Trophoblast cell (in vitro differentiated cells and primary cell): ENCODE measurements at regions not wholly inside any gene's neighbourhood (a gene's known extent, or its start where the extent isn't known, plus 50 kb on each side); places are given as distances from the start of the nearest gene placed in this dataset.

Experiments used
- DNase-seq, 2 donors: peaks; one replicate each; pipeline ENCODE4 v3.0.0-alpha.2; 2016
- H2AFZ ChIP-seq: 2 replicates; pipeline ENCODE4 v1.6.1; 2013; ENCODE audit warnings: low read length, moderate library complexity, mild to moderate bottlenecking; ENCODE audit not compliant: insufficient read depth, poor library complexity
- H2AK5ac ChIP-seq: 2 replicates; pipeline ENCODE4 v1.6.1; 2013; ENCODE audit warnings: mild to moderate bottlenecking, low read length
- H2BK120ac ChIP-seq: 2 replicates; pipeline ENCODE4 v1.6.1; 2013; ENCODE audit warnings: low read length, mild to moderate bottlenecking, moderate library complexity; ENCODE audit not compliant: insufficient read depth, poor library complexity
- H2BK12ac ChIP-seq: 2 replicates; pipeline ENCODE4 v1.6.1; 2013; ENCODE audit warnings: mild to moderate bottlenecking, low read length, moderate library complexity
- H2BK5ac ChIP-seq: 2 replicates; pipeline ENCODE4 v1.6.1; 2013; ENCODE audit warnings: low read length, low read depth, moderate library complexity, mild to moderate bottlenecking; ENCODE audit not compliant: poor library complexity
- H3K14ac ChIP-seq: 2 replicates; pipeline ENCODE4 v1.6.1; 2013; ENCODE audit warnings: mild to moderate bottlenecking, low read length
- H3K18ac ChIP-seq: 2 replicates; pipeline ENCODE4 v1.6.1; 2013; ENCODE audit warnings: mild to moderate bottlenecking, low read length
- H3K23ac ChIP-seq: 2 replicates; pipeline ENCODE4 v1.6.1; 2013; ENCODE audit warnings: low read length
- H3K27ac ChIP-seq: 2 replicates; pipeline ENCODE4 v1.5.1; 2013; ENCODE audit warnings: low read depth, mild to moderate bottlenecking, inconsistent platforms, low read length, moderate library complexity
- H3K27me3 ChIP-seq: 2 replicates; pipeline ENCODE4 v1.6.1; 2013; ENCODE audit warnings: inconsistent platforms, mild to moderate bottlenecking, low read length, moderate library complexity; ENCODE audit not compliant: insufficient read depth
- H3K36me3 ChIP-seq, 2 experiments: 1 replicate in 1 of 2; 2 replicates in 1 of 2; pipeline ENCODE4 v1.6.1; 2013; ENCODE audit warnings: low read length in 2 of 2, mild to moderate bottlenecking in 2 of 2, moderate library complexity in 1 of 2; ENCODE audit not compliant: insufficient read depth in 2 of 2, control insufficient read depth in 1 of 2
- H3K4ac ChIP-seq: 2 replicates; pipeline ENCODE4 v1.6.1; 2013; ENCODE audit warnings: low read depth, mild to moderate bottlenecking, low read length, moderate library complexity
- H3K4me1 ChIP-seq, 2 experiments: 1 replicate in 1 of 2; 2 replicates in 1 of 2; pipeline ENCODE4 v1.6.1; 2013; ENCODE audit warnings: low read length in 2 of 2, mild to moderate bottlenecking in 2 of 2, moderate library complexity in 1 of 2; ENCODE audit not compliant: insufficient read depth in 2 of 2, control insufficient read depth in 1 of 2
- H3K4me2 ChIP-seq: 2 replicates; pipeline ENCODE4 v1.6.1; 2013; ENCODE audit warnings: inconsistent platforms, mild to moderate bottlenecking, low read length, moderate library complexity
- H3K4me3 ChIP-seq: 2 replicates; pipeline ENCODE4 v1.5.1; 2013; ENCODE audit warnings: mild to moderate bottlenecking, low read depth, low read length, inconsistent platforms
- H3K79me1 ChIP-seq: one replicate; pipeline ENCODE4 v1.6.1; 2013; ENCODE audit warnings: low read length
- H3K79me2 ChIP-seq: 2 replicates; pipeline ENCODE4 v1.6.1; 2013; ENCODE audit warnings: low read length, mild to moderate bottlenecking; ENCODE audit not compliant: control insufficient read depth, insufficient read depth, poor library complexity
- H3K9ac ChIP-seq: 2 replicates; pipeline ENCODE4 v1.6.1; 2013; ENCODE audit warnings: mild to moderate bottlenecking, low read length
- H3K9me3 ChIP-seq: 2 replicates; pipeline ENCODE4 v1.6.1; 2013; ENCODE audit warnings: low read depth, mild to moderate bottlenecking, control low read depth, inconsistent platforms, low read length; ENCODE audit not compliant: insufficient read depth
- H4K12ac ChIP-seq: 2 replicates; pipeline ENCODE4 v1.6.1; 2013; ENCODE audit warnings: low read depth, mild to moderate bottlenecking, low read length, moderate library complexity
- H4K8ac ChIP-seq: 2 replicates; pipeline ENCODE4 v1.6.1; 2013; ENCODE audit warnings: low read depth, mild to moderate bottlenecking, low read length, moderate library complexity
- H4K91ac ChIP-seq: one replicate; pipeline ENCODE4 v1.6.1; 2013; ENCODE audit warnings: low read depth, mild to moderate bottlenecking, low read length, moderate library complexity
- WGBS: extraction: QIAGEN DNeasy Blood & Tissue Kit; methylation state at CpG from one replicate; pipeline ENCODE4 v1.1.7; 2013; ENCODE audit warnings: missing lambda C conversion rate; ENCODE audit not compliant: insufficient read length, insufficient coverage; ENCODE audit errors: extremely low coverage; 5-methylcytosine and 5-hydroxymethylcytosine counted together

DNA sequence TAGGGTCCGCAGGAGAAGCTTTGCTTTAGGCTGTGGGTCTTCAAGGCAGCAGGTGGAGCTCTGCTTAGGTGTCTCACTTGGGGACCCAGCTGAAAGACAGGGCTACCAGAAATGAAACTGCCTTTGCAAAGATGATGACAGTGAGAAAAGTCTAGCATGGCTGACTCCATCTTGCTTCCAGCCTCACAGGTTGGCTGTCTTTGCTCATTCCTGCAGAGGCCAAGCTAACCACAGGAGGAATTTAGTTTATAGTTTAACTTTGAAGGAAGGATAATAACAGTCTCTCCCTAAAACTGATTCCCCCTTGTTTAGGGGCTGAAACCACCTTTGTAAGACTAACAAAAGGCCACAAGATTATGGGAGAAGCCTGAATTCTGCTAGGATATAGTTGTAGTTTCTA, 252.4 kb downstream of the UQCRFS1 start:
- Histone ChIP-seq H2AK5ac (no peak overlapping the region), H3K4me2 (no peak overlapping the region), H2BK5ac (no peak overlapping the region), H3K4me1 (peaks cover 0 to 2% of the 10 kb centered on the region in 2 experiments), H3K4me3 (no peak overlapping the region), H4K12ac (no peak overlapping the region), H2BK12ac (no peak overlapping the region), H3K79me1 (no peaks in the 10 kb centered on the region), H3K79me2 (no peaks in the 10 kb centered on the region), H3K18ac (no peak overlapping the region), H3K27me3 (no peaks in the 10 kb centered on the region), H2BK120ac (no peak overlapping the region), H3K27ac (no peak overlapping the region), H3K14ac (no peak overlapping the region), H3K23ac (no peak overlapping the region), H4K8ac (no peak overlapping the region), H3K9ac (no peak overlapping the region), H3K4ac (no peak overlapping the region), H3K36me3 (no peaks in the 10 kb centered on the region), H3K9me3 (no peaks in the 10 kb centered on the region), H4K91ac (no peak overlapping the region), H2AFZ (no peak overlapping the region)
- WGBS, result no CpG with 5 or more reads among the region's 1 CpG
- DNase-seq, result peak in 1 of 2 donors; percentile 2

DNA sequence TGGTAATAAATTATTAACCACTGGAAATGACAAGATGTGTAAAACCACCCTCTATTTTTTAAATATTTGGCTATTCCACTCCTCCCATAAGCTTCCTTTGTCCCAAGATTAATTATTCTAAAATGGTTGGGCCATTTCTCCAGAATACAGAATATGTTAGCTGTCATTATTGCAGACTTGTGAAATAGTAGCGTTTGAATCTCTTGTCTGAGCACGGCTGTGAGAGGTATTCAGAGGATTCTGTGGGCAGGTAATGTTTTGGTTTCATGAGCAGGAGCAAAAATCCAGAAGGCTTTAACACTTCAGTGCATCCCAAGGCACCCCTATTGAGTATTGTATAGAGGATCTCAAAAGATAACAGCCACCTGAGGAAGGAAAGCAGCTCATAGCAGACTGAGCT, 256.0 kb downstream of the UQCRFS1 start:
- Histone ChIP-seq H4K8ac (no peak overlapping the region), H3K14ac (no peak overlapping the region), H2AFZ (no peak overlapping the region), H4K12ac (no peak overlapping the region), H3K36me3 (no peaks in the 10 kb centered on the region), H3K9me3 (no peaks in the 10 kb centered on the region), H3K4ac (no peak overlapping the region), H3K4me3 (no peak overlapping the region), H2AK5ac (no peak overlapping the region), H3K9ac (no peak overlapping the region), H3K4me2 (no peak overlapping the region), H4K91ac (no peak overlapping the region), H3K27me3 (no peaks in the 10 kb centered on the region), H3K18ac (no peak overlapping the region), H3K79me1 (no peaks in the 10 kb centered on the region), H2BK12ac (no peak overlapping the region), H3K4me1 (peaks cover 0 to 2% of the 10 kb centered on the region in 2 experiments), H2BK120ac (no peak overlapping the region), H3K79me2 (no peaks in the 10 kb centered on the region), H2BK5ac (no peak overlapping the region), H3K23ac (no peak overlapping the region), H3K27ac (no peak overlapping the region)
- WGBS, result no CpG with 5 or more reads among the region's 2 CpGs
- peak in 1 of 2 donors; percentile 68 for DNase-seq

DNA sequence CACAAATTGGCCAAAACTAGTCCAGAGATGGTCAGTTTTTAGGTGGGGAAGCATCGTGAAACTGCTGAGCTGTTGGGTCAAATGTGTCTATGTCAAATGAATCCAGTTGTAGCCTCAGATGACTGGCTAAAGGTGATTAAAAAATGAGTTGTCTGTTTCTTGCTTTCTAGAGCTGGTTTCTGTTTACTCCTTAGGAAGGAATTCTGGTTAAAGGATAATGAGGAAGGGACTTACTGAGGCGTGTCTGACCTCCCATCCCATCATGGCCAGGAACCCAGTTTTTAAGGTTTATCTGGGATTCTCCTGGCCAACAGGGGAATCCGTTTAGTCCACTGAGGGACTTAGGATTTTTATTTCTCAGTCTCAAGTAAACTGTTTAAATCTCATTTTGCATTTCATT, 256.5 kb downstream of the UQCRFS1 start:
- no peak overlapping the region for H2AFZ ChIP-seq
- no peak overlapping the region for H3K27ac ChIP-seq
- no peak overlapping the region for H4K12ac ChIP-seq
- no peak overlapping the region for H3K23ac ChIP-seq
- no peak overlapping the region for H2BK12ac ChIP-seq
- no peak overlapping the region for H2BK120ac ChIP-seq
- H3K79me1 ChIP-seq, result no peaks in the 10 kb centered on the region
- H3K14ac ChIP-seq, result no peak overlapping the region
- no peak for DNase-seq
- no peak overlapping the region for H2BK5ac ChIP-seq
- no peak overlapping the region for H3K4me2 ChIP-seq
- no peak overlapping the region for H3K18ac ChIP-seq
- no peak overlapping the region for H4K91ac ChIP-seq
- no peak overlapping the region for H4K8ac ChIP-seq
- no peaks in the 10 kb centered on the region for H3K9me3 ChIP-seq
- no CpG with 5 or more reads among the region's 3 CpGs for WGBS
- H3K4ac ChIP-seq, result no peak overlapping the region
- H3K36me3 ChIP-seq, result no peaks in the 10 kb centered on the region
- H3K4me1 ChIP-seq, result peaks cover 0 to 2% of the 10 kb centered on the region in 2 experiments
- no peak overlapping the region for H2AK5ac ChIP-seq
- no peak overlapping the region for H3K9ac ChIP-seq
- H3K79me2 ChIP-seq, result no peaks in the 10 kb centered on the region
- H3K4me3 ChIP-seq, result no peak overlapping the region
- H3K27me3 ChIP-seq, result no peaks in the 10 kb centered on the region

DNA sequence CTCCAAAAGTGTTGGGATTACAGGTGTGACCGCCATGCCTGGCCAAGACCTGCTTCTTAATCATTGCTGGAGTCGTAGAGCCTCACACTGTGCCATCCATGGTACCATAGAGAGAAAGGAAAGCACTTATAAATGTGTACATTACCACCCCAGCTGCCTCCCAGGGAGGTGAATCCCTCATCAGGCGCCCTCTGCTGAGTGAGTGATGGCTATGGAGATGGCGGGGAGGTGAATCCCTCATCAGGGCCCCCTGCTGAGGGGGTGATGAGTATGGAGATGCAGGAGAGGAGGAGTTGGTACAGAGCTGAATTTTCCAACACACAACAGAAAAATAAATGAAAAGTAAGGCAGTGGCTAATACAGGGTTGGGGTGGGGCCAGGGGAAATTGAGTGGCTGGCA, 263.4 kb downstream of the UQCRFS1 start:
- WGBS, result no CpG with 5 or more reads among the region's 4 CpGs
- Histone ChIP-seq H3K4me3 (no peak overlapping the region), H4K12ac (no peak overlapping the region), H3K4me2 (no peak overlapping the region), H4K8ac (no peak overlapping the region), H2BK120ac (no peak overlapping the region), H3K79me2 (no peaks in the 10 kb centered on the region), H3K27me3 (no peaks in the 10 kb centered on the region), H3K36me3 (no peaks in the 10 kb centered on the region), H3K18ac (no peak overlapping the region), H3K4ac (no peak overlapping the region), H3K27ac (no peak overlapping the region), H3K23ac (no peak overlapping the region), H2BK5ac (no peak overlapping the region), H3K14ac (no peak overlapping the region), H2BK12ac (no peak overlapping the region), H4K91ac (no peak overlapping the region), H3K4me1 (no peaks in the 10 kb centered on the region), H2AK5ac (no peak overlapping the region), H3K9ac (no peak overlapping the region), H3K9me3 (no peaks in the 10 kb centered on the region), H2AFZ (no peak overlapping the region), H3K79me1 (no peaks in the 10 kb centered on the region)
- no peak for DNase-seq
